GM19328 (cell line): ENCODE measurements at regions not wholly inside any gene's neighbourhood (a gene's known extent, or its start where the extent isn't known, plus 50 kb on each side); places are given as distances from the start of the nearest gene placed in this dataset.

ENCODE experiments used
- ATAC-seq: cut with Tn5 transposase; IDR thresholded peaks from one replicate; pipeline ENCODE4 v1.9.1; 2021; ENCODE audit warnings: mild to moderate bottlenecking, moderate library complexity; ENCODE audit not compliant: unreplicated experiment

DNA sequence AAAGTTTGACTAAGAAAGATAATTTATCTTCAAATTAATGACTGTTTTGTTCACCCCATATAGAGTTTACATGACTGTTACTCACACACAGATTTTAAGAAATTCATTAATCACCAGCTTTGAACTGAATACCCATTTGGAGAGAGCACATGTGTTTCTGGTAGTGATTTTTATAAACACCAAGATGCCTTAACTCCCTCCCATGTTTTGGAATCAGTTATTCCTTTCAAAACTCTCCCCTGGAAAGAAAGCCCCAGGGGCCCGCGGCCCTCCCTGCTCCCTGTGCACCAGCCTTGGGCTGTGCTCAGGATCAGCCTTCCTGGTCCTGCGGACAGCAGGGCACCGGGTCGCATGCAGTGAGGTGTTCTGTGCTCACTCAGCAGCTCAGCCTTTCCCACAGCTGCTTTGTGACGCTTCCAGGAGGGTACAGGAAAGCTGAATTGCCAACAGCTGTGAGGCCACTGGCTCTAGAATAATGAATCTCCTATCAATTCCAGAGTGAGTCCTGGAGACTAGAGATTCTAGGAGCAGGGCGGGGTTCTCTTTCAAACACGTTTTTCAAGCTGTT lies 483.2 kb downstream of the EFNB2 start:
- ATAC-seq: no peak

DNA sequence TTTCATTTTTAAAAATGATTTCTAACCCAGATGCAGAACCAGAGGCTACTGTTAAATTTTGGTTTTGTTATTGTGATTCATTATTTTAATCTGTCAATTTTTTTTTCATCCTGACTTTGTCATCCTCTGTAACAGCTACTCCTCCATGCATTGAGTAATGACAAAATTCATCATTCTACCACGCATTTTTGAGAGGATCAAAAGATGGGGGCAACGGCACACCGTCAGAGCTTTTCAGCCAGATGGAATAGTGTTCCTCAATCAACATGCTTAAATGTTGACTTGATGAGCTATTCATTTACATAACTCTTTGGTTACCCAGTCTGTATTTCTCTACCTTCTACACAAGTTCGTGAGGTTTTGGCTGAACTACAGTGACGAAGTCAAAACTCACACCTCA lies 486.3 kb downstream of the EFNB2 start:
- no peak for ATAC-seq

DNA sequence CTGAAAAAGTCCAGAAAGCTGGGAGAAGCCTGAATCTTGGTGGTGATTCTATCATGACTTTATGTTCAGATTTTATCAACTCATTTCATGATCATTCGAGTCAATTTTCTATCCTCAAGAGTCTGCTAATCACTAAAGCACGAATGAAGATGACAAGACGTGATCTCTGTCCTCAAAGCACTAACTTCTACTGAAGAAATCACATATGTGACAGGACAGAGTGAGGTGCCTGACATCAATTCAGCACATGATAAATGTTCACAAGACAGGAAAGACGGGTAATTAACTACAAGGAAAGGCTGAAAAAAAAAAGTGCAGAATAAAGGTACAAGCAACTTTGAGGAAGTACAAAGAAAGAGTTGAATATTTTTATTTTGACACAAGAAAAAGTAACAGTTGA lies 487.1 kb downstream of the EFNB2 start:
- ATAC-seq: no peak

DNA sequence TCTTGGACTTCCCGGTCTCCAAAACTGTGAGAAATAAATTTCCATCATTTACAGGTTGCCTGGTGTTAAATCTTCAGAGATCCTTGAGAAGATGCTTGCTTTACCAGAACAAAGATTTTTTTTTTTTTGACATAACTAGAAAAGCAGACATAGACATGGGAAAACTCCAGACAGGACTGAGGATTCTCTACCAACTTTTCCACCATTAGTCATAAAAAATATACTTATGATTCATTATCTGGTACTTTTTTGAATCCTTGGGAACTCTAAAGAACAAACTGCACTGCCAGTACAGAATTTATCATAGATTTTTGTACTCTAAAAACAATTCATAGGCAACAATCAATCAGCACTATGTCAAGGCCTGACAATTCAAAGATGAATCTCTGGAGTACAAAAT lies 487.6 kb downstream of the EFNB2 start:
- no peak for ATAC-seq

DNA sequence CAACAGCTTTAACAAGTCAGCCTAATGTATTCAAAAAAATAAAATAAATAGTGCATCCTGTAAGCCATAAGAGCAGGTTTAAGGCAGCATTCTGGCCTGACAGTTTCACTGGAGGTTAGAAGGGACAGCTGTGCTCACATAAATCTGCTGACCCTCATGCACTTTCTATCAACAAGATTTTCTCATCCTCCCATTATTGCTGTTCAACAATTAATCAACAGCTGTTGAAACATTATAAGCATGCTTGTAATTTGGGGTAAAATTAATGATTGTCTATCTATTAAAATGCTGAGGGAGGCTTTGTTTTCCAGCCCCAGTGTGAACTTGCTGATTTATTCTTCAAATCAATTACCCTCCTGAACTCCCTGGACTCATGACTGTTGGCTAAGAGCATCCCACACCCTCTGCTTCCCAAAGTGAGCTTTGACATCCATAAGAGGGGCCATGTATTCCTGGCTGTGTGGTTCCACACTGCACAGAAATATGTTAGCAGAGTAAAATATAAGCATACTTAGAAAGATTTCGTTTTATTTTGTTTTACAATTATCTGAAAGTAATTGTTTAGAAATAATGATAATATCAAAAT lies 492.4 kb downstream of the EFNB2 start:
- ATAC-seq: no peak

DNA sequence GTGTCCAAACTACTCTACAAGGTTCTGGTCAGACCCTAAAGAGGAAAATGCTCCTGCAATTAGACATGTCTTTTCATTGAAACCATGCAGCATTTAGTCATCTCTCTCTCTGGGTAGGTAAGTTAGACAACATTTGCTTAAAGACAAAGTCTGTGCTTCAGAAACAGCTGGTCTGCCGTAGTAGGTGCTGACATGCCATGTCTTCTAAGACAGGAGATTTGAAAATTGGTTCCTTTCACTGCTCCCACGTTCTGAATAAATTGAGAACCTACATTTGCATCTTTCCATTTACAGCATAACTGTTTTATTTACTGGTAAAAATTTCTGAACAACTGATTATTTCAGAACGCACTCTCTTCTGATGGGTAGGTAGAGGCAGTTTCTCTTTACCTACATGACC lies 494.0 kb downstream of the EFNB2 start:
- ATAC-seq: no peak

DNA sequence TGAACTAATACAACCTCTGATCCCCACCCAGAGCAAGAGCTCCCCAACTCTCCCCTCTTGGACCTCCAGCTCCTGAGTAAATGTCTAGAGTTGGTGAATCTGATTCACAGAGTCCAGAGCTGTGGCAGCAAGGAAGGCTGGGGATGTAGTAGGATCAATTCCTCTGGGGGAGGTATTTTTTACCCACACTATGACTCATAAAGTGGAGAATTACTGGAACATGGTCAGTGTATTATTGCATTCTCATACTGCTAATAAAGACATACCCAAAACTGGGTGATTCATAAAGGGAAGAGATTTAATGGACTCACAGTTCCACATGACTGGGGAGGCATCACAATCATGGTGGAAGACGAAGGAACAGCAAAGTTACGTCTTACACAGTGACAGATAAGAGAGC lies 496.7 kb downstream of the EFNB2 start:
- ATAC-seq: no peak

DNA sequence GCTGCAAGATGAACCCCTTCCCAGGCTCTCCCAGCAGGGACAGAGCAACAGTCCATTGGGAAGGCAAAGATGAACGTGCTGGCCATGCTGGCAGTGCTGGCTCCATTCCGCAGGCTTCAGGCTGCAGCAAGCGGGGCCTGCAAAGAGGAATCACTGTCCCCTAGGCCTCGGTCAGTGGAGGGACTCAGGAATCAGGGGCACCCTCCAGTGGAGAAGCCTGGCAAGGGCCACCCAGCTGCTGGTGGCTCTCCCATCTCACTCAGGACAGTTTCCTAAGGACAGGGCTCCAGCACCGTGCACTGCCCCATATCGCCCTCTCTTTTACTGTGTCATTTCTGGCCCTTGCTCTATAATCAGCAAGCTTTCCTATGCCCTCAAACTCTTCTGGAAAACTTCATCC lies 498.6 kb downstream of the EFNB2 start:
- ATAC-seq: no peak

DNA sequence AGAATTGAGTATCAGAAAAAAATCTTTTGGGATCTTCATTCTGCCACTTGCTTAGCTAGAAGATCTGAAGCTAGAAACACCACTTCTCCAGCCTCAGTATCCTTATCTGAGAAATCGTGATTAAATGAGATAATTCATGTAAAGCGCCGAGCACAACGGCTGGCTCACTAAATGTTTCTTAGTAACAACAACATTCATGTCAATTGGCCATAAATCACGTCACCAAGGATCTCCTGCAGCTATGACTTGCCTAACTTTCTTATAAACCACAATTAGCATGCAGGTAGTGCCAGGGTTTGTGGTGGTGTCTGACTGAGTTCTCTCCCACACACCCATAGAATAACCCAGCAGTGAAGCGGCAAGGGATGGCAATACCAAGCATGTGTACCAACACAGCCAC lies 501.3 kb downstream of the EFNB2 start:
- no peak for ATAC-seq

DNA sequence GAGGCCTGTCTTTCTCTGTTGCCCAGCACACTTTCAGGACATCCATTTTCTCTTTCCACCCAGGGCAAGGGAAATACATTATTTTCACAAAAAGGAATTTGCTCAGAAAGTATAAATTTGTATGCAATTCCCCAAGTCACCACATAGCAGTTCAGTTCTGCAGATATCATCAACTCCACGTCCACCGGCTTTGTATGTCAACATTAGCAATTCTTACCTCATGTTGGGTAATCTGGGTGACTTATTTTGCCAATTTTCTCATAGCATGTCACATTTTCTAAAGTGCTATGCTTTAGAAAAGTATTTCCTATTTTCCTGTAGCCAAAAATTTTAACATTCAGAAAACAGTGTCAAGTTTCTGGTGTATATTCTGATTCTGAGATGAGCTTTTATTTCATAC lies 501.8 kb downstream of the EFNB2 start:
- no peak for ATAC-seq

DNA sequence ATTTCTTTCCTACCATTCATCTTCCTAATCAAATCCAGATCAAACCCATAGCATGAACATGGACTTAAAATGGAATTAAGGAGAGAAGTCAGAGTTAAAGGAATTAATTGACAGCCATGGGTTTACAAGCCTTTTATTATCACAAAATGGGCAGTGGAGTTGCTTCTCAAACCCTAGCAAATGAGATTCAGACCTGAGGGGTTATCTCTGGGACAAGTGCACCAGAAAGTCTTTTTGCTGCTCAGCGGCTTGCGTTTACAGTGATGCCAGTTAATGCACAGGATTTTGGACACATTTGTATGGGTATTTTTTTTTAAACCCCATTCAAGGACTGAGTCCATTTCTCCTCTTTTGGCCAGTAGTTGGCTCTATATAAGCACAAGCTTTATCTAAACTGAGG lies 503.0 kb downstream of the EFNB2 start:
- ATAC-seq: no peak

DNA sequence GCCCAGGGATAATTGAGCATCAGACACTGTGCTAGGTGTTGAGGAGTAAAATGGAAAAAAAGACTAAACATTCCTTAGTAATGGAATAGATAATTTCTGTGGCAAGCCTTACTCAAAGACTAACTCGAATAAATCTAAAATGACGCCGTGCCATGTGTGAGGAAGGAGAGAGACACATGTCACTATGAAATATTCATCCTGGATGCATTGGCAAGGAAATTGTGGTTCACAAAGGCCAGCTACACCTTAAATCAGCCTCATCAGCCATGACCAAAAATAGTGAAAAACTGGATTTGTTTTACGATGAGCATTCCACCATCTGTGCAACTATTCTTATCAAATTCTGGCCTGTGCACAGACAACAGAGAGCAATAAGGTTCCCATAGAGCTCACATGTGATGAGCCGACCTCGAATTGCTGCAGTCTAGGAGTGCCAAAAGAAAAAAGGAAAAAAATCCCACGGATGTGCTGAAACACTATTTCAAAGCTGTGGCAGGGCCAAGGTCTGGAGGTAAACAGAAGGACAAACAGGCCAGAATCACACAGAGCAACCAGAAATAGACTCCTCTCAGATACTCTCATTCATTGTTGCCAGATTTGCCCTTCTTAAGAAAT lies 505.7 kb downstream of the EFNB2 start:
- no peak for ATAC-seq

DNA sequence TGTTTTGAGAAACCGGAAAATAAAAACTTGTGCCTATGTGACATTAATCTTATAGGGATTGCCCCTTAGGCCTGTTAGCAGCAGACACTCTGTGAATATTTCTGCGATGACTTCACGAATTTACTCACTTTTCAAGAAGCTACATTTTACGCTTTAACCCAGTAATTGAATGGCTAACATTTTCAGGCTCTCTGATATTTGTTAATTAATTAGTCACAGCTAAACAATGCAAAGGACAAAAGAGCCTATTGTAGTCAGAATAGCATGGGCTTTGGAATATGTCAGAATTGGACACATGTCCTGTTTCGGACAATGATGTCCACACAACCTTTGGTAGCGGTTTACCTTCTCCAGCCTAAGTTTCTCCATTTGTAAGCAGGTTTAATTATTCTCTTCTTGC lies 506.6 kb downstream of the EFNB2 start:
- no peak for ATAC-seq

DNA sequence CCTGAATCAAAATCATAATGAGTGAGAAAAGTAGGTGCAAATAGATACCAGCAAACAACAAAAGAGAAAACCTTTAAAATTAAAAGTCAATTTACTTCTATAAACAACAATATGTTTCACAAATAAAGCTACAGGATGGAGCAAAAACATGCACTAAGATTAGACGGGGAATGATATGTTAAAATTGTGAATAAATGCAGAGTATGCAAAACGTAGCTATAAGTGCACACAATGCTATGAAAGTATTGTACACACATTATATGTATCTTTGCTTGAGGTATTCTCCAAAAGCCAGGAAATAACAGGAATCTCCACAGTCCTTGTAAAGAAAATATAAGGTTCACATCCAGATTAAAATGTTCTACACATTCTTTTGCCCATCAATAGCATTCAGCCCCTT lies 523.9 kb downstream of the EFNB2 start:
- ATAC-seq: no peak

DNA sequence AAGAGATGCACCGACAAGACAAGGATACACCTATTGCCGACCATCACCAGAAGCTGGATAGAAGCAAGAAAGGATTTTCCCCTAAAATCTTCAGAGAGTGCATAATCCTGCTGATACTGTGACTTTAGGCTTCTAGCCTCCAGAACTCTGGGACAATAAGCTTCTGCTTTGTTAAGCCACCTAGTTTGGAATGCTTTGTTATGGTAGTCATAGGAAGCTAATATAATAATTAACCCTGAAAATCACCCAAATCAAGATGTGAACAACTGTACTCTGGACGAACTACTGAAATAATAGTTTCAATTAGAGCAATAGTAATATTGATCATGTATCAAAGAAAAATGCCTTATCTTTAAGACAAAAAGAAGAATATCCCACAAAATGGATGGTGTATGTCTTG lies 524.6 kb downstream of the EFNB2 start:
- ATAC-seq: no peak

DNA sequence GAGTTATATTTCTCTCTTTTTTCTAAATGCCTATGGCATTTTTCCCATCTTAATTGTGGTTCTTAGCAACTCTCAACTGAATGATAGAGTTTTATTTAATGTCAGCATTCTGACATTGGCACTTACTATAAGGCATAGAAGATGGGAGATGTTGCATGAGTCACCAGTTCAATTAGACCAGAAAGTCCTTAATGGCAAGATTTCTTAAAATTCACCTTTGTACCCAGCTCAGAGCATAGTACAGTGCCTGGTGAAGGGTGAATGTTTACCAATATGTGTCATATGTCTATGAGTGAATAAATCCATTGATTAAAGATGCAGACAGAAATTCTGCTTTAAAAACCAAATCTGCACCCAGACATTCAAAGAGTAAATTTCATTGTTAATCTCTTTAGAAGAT lies 526.9 kb downstream of the EFNB2 start:
- no peak for ATAC-seq

DNA sequence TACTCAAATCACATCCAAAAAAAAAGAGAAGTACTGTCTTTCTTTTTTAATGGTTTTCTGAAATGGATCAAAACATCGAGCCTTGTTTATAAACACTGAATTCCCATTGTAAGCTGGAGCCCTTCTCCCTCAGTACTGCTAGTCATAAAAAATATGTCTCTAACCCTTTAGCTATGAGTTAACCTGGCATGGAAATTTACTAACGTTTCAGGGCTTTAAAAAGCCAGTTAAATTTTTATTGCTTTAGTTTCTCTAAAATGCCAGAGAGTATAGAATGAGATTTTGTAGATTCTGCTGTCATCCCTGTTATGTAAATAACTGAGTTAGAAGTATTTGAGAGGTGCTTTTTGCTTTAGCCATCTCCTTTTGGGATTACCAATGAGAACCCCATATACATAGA lies 528.3 kb downstream of the EFNB2 start:
- ATAC-seq: no peak

DNA sequence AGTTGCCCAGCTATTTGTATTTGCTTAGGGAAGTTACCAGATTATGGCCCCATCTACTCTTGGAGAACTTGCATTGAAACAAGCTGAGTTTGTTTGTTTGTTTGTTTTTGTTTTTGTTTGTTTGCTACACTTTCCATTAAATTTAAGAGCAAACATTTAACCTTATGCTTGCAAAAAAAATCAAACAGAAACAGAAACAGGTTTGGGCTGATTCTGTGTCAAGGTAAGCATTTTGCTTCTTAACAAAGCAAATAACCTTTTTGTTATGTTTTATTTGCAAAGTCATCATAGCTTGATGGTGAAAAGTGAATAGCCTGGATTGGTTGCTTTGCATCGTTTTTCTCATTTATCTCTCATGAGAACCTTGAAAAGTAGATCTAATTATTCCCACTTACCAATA lies 531.8 kb downstream of the EFNB2 start:
- no peak for ATAC-seq

DNA sequence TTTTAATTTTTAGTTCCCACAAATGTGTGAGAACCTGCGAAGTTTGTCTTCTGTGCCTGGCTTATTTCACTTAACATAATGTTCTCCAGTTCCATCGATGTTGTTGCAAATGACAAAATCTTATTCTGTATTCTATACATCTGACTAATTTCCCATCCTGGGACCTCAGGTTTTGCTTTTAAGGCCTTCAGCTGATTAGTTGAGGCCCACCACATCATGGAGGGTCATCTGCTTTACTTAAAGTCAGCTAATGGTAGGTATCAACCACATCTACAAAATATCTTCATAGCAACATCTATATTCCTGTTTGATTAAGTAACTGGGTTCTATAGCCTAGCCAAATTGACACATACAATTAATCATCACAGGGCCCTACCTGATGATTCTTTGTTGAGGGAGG lies 534.0 kb downstream of the EFNB2 start:
- ATAC-seq: no peak

DNA sequence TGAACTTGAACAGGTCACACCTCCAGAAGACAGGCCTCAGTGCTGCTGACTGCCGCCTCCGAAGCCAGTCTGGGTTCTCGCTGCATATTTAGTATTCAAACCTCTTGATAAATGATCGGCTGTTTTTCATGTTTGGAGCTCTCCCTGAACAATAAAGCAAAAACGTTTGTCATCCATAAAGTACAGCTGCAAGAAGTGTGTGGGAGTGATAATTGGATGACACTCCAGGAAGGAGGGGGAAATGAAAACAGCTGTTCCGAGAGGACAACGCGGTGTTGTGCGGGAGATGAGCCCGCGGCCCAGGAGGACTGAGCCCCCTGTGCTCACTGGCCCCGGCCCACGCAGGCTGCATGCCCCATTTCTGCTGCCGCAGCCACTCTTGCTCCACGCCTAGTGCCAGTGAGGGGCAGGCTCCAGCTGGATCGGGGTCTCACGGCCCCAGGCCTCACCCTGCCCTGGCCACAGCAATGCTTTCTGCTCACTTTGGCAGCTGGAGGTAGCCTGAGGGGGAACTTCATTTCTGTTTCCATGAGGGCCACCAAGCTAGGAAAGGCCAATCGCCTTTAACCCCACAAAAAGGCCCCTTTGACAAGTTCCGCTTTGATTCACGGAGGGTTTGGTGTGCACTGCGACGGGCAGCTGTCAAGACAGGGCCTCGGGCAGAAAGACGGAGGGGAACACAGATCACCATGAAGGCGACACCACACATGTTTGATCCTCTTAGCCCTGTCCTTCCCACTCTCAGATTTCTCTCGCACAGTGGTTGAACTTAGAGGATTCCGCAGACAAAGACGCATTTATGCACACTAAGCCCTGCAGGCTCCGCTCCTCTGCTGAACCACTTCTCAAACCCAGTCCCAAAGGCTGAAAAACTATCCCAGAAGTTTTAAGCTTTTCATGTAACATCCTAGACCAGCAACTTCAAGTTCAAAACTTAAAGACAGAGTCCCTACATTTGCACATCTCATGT lies 537.6 kb downstream of the EFNB2 start:
- no peak for ATAC-seq

DNA sequence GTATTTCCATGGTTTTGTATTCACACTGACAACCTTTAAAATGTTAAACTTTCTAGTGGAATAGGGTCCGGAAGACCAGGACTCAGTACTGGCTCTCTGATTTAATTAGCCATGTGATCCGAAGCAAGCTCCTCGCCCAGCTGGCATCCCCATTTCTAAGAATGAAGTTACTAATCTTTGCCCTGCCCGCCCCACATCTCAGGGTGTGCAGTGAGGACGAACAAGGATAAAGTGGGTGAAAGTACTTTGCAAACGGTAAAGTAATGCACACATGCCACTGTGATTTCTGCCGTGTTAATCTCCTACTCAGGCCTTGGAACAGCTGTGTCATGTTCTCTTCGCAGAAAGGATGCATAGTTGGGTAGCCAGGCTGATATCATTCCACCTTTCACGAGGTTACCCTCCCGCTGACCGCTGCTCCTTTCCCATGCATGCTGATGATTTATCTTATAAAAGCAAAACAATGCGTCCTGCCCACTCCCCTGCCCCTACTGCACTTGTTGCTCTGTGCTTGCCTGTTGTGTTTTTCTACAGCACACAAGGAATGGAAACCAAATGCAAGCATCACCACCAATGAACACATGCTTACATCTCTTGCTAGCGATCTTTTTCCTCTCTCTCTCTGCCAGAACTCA lies 539.0 kb downstream of the EFNB2 start:
- no peak for ATAC-seq
